ENCODE measurements at regions not wholly inside any gene's neighbourhood (a gene's known extent, or its start where the extent isn't known, plus 50 kb on each side); places are given as distances from the start of the nearest gene placed in this dataset.

DNA sequence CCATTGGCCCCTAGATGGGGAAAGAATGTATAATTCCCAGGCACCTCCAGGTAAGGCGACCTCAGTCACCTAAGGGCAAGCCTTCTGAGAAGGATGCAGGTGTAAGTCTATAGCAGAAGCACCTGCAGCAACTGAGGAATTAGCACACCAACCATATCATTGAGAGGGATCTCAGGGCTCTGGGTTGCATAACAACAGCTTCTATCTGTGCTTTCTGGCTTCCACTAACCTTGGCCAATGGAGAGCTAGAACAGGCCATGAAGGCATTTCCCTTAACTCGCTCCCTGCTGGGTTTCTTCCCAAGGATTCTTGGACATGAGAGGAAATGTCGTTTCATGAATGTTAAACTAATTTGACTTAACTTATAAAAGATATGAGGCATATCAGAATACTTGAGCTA is 177.8 kb upstream of the GK2 start:
- Mint-ChIP-seq H3K27me3 (no peaks in the 10 kb centered on the region), H3K9me3 (no peaks in the 10 kb centered on the region), H3K4me1 (ENCODE audit: low read depth) (no peaks in the 10 kb centered on the region), H3K4me3 (no peak overlapping the region), H3K27ac (no peak overlapping the region), H3K36me3 (ENCODE audit: low read depth) (no peaks in the 10 kb centered on the region)
- Histone ChIP-seq H3K36me3 (ENCODE audit: insufficient read depth, low read length) (no peaks in the 10 kb centered on the region), H3K27ac (ENCODE audit: low read depth in 1 of 2, low read length in 2 of 2) (no peak overlapping the region), H3K4me1 (ENCODE audit: insufficient read depth, low read length) (no peaks in the 10 kb centered on the region), H3K27me3 (ENCODE audit: control insufficient read depth in 1 of 2, insufficient read depth in 2 of 2, low read length in 2 of 2) (no peaks in the 10 kb centered on the region), H3K9me3 (ENCODE audit: control insufficient read depth in 1 of 2, insufficient read depth in 1 of 2, low read length in 2 of 2) (no peaks in the 10 kb centered on the region), H3K4me3 (ENCODE audit: low read length) (no peak overlapping the region)
- DNase-seq, result no peak
- intact Hi-C loops (cut with DNase I, micrococcal nuclease), result no loop called here
- ChIA-PET POLR2A (no interaction called here), CTCF (no interaction called here)
- no peak for ATAC-seq (ENCODE audit: poor library complexity)
- TF ChIP-seq, protein P1, sequence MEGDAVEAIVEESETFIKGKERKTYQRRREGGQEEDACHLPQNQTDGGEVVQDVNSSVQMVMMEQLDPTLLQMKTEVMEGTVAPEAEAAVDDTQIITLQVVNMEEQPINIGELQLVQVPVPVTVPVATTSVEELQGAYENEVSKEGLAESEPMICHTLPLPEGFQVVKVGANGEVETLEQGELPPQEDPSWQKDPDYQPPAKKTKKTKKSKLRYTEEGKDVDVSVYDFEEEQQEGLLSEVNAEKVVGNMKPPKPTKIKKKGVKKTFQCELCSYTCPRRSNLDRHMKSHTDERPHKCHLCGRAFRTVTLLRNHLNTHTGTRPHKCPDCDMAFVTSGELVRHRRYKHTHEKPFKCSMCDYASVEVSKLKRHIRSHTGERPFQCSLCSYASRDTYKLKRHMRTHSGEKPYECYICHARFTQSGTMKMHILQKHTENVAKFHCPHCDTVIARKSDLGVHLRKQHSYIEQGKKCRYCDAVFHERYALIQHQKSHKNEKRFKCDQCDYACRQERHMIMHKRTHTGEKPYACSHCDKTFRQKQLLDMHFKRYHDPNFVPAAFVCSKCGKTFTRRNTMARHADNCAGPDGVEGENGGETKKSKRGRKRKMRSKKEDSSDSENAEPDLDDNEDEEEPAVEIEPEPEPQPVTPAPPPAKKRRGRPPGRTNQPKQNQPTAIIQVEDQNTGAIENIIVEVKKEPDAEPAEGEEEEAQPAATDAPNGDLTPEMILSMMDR (IDR thresholded peaks at IDR 0.05), result no peak

- H3K4me1 Mint-ChIP-seq (ENCODE audit: low read depth), result no peaks in the 10 kb centered on the region
- no peak overlapping the region for H3K27ac ChIP-seq (ENCODE audit: low read depth in 1 of 2, low read length in 2 of 2)
- H3K4me1 ChIP-seq (ENCODE audit: insufficient read depth, low read length), result no peaks in the 10 kb centered on the region
- DNase-seq (no peak), ATAC-seq (ENCODE audit: poor library complexity) (no peak)
- no peaks in the 10 kb centered on the region for H3K27me3 ChIP-seq (ENCODE audit: control insufficient read depth in 1 of 2, insufficient read depth in 2 of 2, low read length in 2 of 2)
- no peaks in the 10 kb centered on the region for H3K36me3 ChIP-seq (ENCODE audit: insufficient read depth, low read length)
- H3K9me3 ChIP-seq (ENCODE audit: control insufficient read depth in 1 of 2, insufficient read depth in 1 of 2, low read length in 2 of 2), result no peaks in the 10 kb centered on the region
- ChIA-PET POLR2A (no interaction called here), CTCF (no interaction called here)
- TF ChIP-seq, protein P1 (IDR thresholded peaks at IDR 0.05), result no peak
- H3K27ac Mint-ChIP-seq, result no peak overlapping the region
- H3K27me3 Mint-ChIP-seq, result no peaks in the 10 kb centered on the region
- no peaks in the 10 kb centered on the region for H3K36me3 Mint-ChIP-seq (ENCODE audit: low read depth)
- H3K9me3 Mint-ChIP-seq, result no peaks in the 10 kb centered on the region
- intact Hi-C loops (cut with DNase I, micrococcal nuclease), result no loop called here
- H3K4me3 ChIP-seq (ENCODE audit: low read length), result no peak overlapping the region
- no peak overlapping the region for H3K4me3 Mint-ChIP-seq
Measured at GRCh38 chr4:79585330-79585729, 177.3 kb upstream of the GK2 start.

GRCh38 chr4:79584902-79585301 is 176.9 kb upstream of the GK2 start:
- H3K4me3 Mint-ChIP-seq, result no peak overlapping the region
- H3K27ac Mint-ChIP-seq, result no peak overlapping the region
- Histone ChIP-seq H3K9me3 (ENCODE audit: control insufficient read depth in 1 of 2, insufficient read depth in 1 of 2, low read length in 2 of 2) (no peaks in the 10 kb centered on the region), H3K27ac (ENCODE audit: low read depth in 1 of 2, low read length in 2 of 2) (no peak overlapping the region), H3K27me3 (ENCODE audit: control insufficient read depth in 1 of 2, insufficient read depth in 2 of 2, low read length in 2 of 2) (no peaks in the 10 kb centered on the region), H3K4me1 (ENCODE audit: insufficient read depth, low read length) (no peaks in the 10 kb centered on the region), H3K4me3 (ENCODE audit: low read length) (no peak overlapping the region), H3K36me3 (ENCODE audit: insufficient read depth, low read length) (no peaks in the 10 kb centered on the region)
- CTCF ChIA-PET, result no interaction called here
- intact Hi-C loops (cut with DNase I, micrococcal nuclease), result no loop called here
- H3K4me1 Mint-ChIP-seq (ENCODE audit: low read depth), result no peaks in the 10 kb centered on the region
- no peaks in the 10 kb centered on the region for H3K9me3 Mint-ChIP-seq
- POLR2A ChIA-PET, result no interaction called here
- no peaks in the 10 kb centered on the region for H3K36me3 Mint-ChIP-seq (ENCODE audit: low read depth)
- TF ChIP-seq, protein P1 (IDR thresholded peaks at IDR 0.05), result no peak
- DNase-seq (no peak), ATAC-seq (ENCODE audit: poor library complexity) (no peak)
- no peaks in the 10 kb centered on the region for H3K27me3 Mint-ChIP-seq
